K562 (cell line): ENCODE measurements at regions not wholly inside any gene's neighbourhood (a gene's known extent, or its start where the extent isn't known, plus 50 kb on each side); places are given as distances from the start of the nearest gene placed in this dataset.

ENCODE experiments used
- ATAC-seq: fragments of 200-7000 bp; cut with Tn5 transposase; 3 replicates; pipeline ENCODE4 v1.9.1; 2020; ENCODE audit warnings: moderate library complexity
- BruUV-seq: library from RNA; stranded (reverse); fragments of 400-500 nt; replicated peaks from 2 replicates; lab custom pipeline; 2021; lab: Mats Ljungman, UMichigan
- CTCF ChIA-PET: fragments of 300-600 bp; formaldehyde crosslinking; extraction: SDS; loops from one replicate; lab custom pipeline; 2021; ENCODE audit warnings: low intra/inter-chr PET ratio; lab: Yijun Ruan, JAX
- POLR2A ChIA-PET: fragments of 300-600, 350-650 bp; sonication (Branson Sonifier 250); formaldehyde crosslinking; extraction: SDS; loops from one replicate; lab custom pipeline; 2021; ENCODE audit warnings: antibody characterized with exemption, inconsistent platforms; lab: Yijun Ruan, JAX
- DNase-seq, 4 experiments: peaks; one replicate each; pipeline versions ENCODE4 v3.0.0 to v3.0.0-alpha.2; 2011 to 2018; ENCODE audit warnings: low spot score in 3 of 4, mixed read lengths in 3 of 4; ENCODE audit errors: extremely low read depth in 1 of 4
- FAIRE-seq: peaks from 2 replicates; lab custom pipeline; 2011; peaks lifted over from hg19 to GRCh38; lab: Jason Lieb, UNC
- H2AFZ ChIP-seq: 2 replicates; pipeline ENCODE4 v1.6.0; 2011; ENCODE audit warnings: low read depth, low read length, control low read depth, inconsistent platforms
- H3K27ac ChIP-seq: fragments of 200-600 bp; 3 replicates; pipeline ENCODE4 v1.8.0; 2011; ENCODE audit warnings: low read depth, mild to moderate bottlenecking, control low read depth, inconsistent platforms, low read length, moderate library complexity, mixed read lengths; ENCODE audit errors: extremely low read depth
- H3K27me3 ChIP-seq, 2 experiments: fragments of 300-600 bp in 1 of 2; 2 replicates in 1 of 2; 3 replicates in 1 of 2; pipeline versions ENCODE4 v1.6.0 to v1.8.0; 2011; ENCODE audit warnings: inconsistent platforms in 2 of 2, low read length in 2 of 2, mild to moderate bottlenecking in 1 of 2, mixed read lengths in 1 of 2, moderate library complexity in 1 of 2; ENCODE audit not compliant: control insufficient read depth in 2 of 2, insufficient read depth in 2 of 2
- H3K36me3 ChIP-seq: fragments of 300-600 bp; 3 replicates; pipeline ENCODE4 v1.8.0; 2011; ENCODE audit warnings: mild to moderate bottlenecking, low read length, inconsistent platforms; ENCODE audit not compliant: control insufficient read depth, insufficient read depth
- H3K4me1 ChIP-seq, 2 experiments: fragments of 200-600 bp in 1 of 2; replicated peaks in 1 of 2; 2 replicates in 1 of 2; 3 replicates in 1 of 2; pipeline versions ENCODE4 v1.5.1 to v1.8.0; 2011; ENCODE audit warnings: inconsistent platforms in 2 of 2, low read length in 2 of 2, mild to moderate bottlenecking in 1 of 2, mixed read lengths in 1 of 2, moderate library complexity in 1 of 2; ENCODE audit not compliant: control insufficient read depth in 2 of 2, insufficient read depth in 2 of 2
- H3K4me2 ChIP-seq: 2 replicates; pipeline ENCODE4 v1.6.1; 2011; ENCODE audit warnings: low read length, control low read depth, inconsistent platforms, mixed read lengths; ENCODE audit not compliant: insufficient read depth
- H3K4me3 ChIP-seq: fragments of 200-600 bp; sonication (generic), shearing (Covaris generic); 2 replicates; pipeline ENCODE4 v1.5.1; 2016; ENCODE audit warnings: control low read depth, inconsistent platforms
- H3K79me2 ChIP-seq: fragments of 200-600 bp; 3 replicates; pipeline ENCODE4 v1.8.0; 2011; ENCODE audit warnings: low read length, inconsistent platforms; ENCODE audit not compliant: control insufficient read depth, insufficient read depth
- H3K9ac ChIP-seq, 2 experiments: 2 replicates each; pipeline versions ENCODE4 v1.6.0 to v1.6.1; 2011; ENCODE audit warnings: low read depth in 2 of 2, low read length in 2 of 2, control low read depth in 1 of 2, inconsistent platforms in 1 of 2, mild to moderate bottlenecking in 1 of 2, mixed read lengths in 1 of 2; ENCODE audit not compliant: insufficient read depth in 1 of 2
- H3K9me1 ChIP-seq: one replicate; pipeline ENCODE4 v1.6.0; 2011; ENCODE audit warnings: inconsistent platforms, mild to moderate bottlenecking, low read length, moderate library complexity; ENCODE audit not compliant: control insufficient read depth, insufficient read depth
- H3K9me3 ChIP-seq: replicated peaks from 2 replicates; pipeline ENCODE4 v1.5.1; 2011; ENCODE audit warnings: low read depth, low read length, inconsistent platforms; ENCODE audit not compliant: control insufficient read depth, insufficient read depth
- H4K20me1 ChIP-seq: replicated peaks from 2 replicates; pipeline ENCODE4 v1.6.1; 2011; ENCODE audit warnings: low read length, inconsistent platforms, mixed read lengths; ENCODE audit not compliant: control insufficient read depth, insufficient read depth
- BRF2 ChIP-seq: IDR thresholded peaks from 3 replicates; pipeline ENCODE4 v1.6.1; 2011; ENCODE audit warnings: borderline replicate concordance, mild to moderate bottlenecking; ENCODE audit not compliant: insufficient read length, insufficient read depth
- HOMEZ ChIP-seq: fragments of 250-450 bp; sonication (Bioruptor Pico); IDR thresholded peaks from 2 replicates; pipeline ENCODE4 v1.4.0; 2020; ENCODE audit warnings: mild to moderate bottlenecking, moderate library complexity
- MCM3 ChIP-seq: fragments of 450-650 bp; IDR thresholded peaks from 2 replicates; pipeline ENCODE4 v1.6.1; 2016
- MXD1 ChIP-seq: fragments of 250-450 bp; sonication (Bioruptor Pico); IDR thresholded peaks from 2 replicates; pipeline ENCODE4 v1.8.0; 2021; ENCODE audit warnings: borderline replicate concordance, mild to moderate bottlenecking, moderate library complexity; ENCODE audit not compliant: poor library complexity, severe bottlenecking
- SMAD4 ChIP-seq: fragments of 250-450 bp; sonication (Bioruptor Pico); conservative IDR thresholded peaks from 2 replicates; pipeline ENCODE4 v1.8.0; 2021; ENCODE audit warnings: inconsistent platforms, mild to moderate bottlenecking, moderate library complexity
- ZNF398 ChIP-seq: fragments of 250-450 bp; sonication (Bioruptor Pico); IDR thresholded peaks from 2 replicates; pipeline ENCODE4 v1.8.0; 2021; ENCODE audit warnings: moderate library complexity, mild to moderate bottlenecking, inconsistent platforms
- WGBS: fragments of 100-300 bp; shearing (Covaris generic); methylation state at CpG from one replicate; pipeline ENCODE4 v1.1.6; 2016; ENCODE audit warnings: low coverage, mixed read lengths; ENCODE audit not compliant: insufficient coverage; ENCODE audit errors: missing lambda C conversion rate; 5-methylcytosine and 5-hydroxymethylcytosine counted together
- in situ Hi-C: fragments of 300-500 bp; cut with MboI; formaldehyde crosslinking; loops from 4 replicates; pipeline ENCODE4 v1.15.0; 2018; ENCODE audit warnings: inconsistent platforms, mixed read lengths
- intact Hi-C: fragments of 100-400 bp; cut with micrococcal nuclease; formaldehyde crosslinking; loops from 2 replicates; pipeline ENCODE4 v1.14.2; 2022

DNA sequence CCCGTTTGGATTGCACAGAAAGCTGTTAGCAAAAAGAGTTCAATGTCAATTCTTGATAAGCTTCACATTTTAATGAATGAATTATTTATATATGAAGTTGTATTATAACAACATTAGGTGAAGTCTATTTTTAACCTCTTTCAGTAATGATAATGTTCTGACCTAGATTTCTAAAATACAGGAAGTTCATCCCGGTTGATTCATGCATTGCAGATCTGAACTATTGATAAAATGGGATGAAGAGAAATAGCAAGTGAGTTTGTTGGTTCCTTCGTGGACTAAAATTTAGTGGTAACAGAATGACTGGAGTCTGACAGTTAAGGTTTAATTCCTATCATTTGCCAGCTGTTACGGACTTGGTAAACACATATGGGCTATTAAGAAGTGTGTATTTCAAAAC, 180.5 kb downstream of the PCSK1 start:
- POLR2A ChIA-PET, result no interaction called here
- Histone ChIP-seq H3K4me1 (no peaks in the 10 kb centered on the region), H3K4me3 (no peak overlapping the region), H3K9me3 (no peaks in the 10 kb centered on the region), H3K4me2 (no peak overlapping the region), H3K27ac (no peak overlapping the region), H3K79me2 (no peaks in the 10 kb centered on the region), H3K36me3 (no peaks in the 10 kb centered on the region), H4K20me1 (no peaks in the 10 kb centered on the region), H3K27me3 (no peaks in the 10 kb centered on the region), H2AFZ (no peak overlapping the region), H3K9ac (no peak overlapping the region), H3K9me1 (no peaks in the 10 kb centered on the region)
- intact Hi-C loops, result no loop called here
- DNase-seq (no peak), FAIRE-seq (no peak), ATAC-seq (no peak)
- no peak for TF ChIP-seq HOMEZ (CRISPR knock-in tag)
- no peak for TF ChIP-seq MCM3
- in situ Hi-C loops, result no loop called here
- CTCF ChIA-PET, result no interaction called here
- WGBS, result 3% methylated on average over 4 of the region's 4 CpGs
- BruUV-seq, result no TSS peak

- no peak for FAIRE-seq
Observed at GRCh38 chr5:96250782-96251181, 182.3 kb downstream of the PCSK1 start.

More at GRCh38 chr5:96250782-96251181, 182.3 kb downstream of the PCSK1 start:
- no peaks in the 10 kb centered on the region for H3K79me2 ChIP-seq
- in situ Hi-C loops, result no loop called here
- WGBS, result 0% methylated on average over 2 of the region's 2 CpGs
- H3K9ac ChIP-seq, result no peak overlapping the region
- intact Hi-C loops, result no loop called here
- H3K9me3 ChIP-seq, result no peaks in the 10 kb centered on the region
- POLR2A ChIA-PET, result no interaction called here
- no peak overlapping the region for H3K4me3 ChIP-seq
- no peak for ATAC-seq
- CTCF ChIA-PET, result no interaction called here
- H3K9me1 ChIP-seq, result no peaks in the 10 kb centered on the region
- peaks cover 0 to 3% of the 10 kb centered on the region in 2 experiments; a peak in 2 of 5 replicates for H3K27me3 ChIP-seq
- no peaks in the 10 kb centered on the region for H3K4me1 ChIP-seq
- BruUV-seq, result no TSS peak
- H2AFZ ChIP-seq, result no peak overlapping the region
- H3K36me3 ChIP-seq, result no peaks in the 10 kb centered on the region
- no peaks in the 10 kb centered on the region for H4K20me1 ChIP-seq
- H3K4me2 ChIP-seq, result no peak overlapping the region
- no peak for TF ChIP-seq MXD1 (CRISPR knock-in tag)
- TF ChIP-seq BRF2, result no peak
- TF ChIP-seq SMAD4 (CRISPR knock-in tag), result no peak
- TF ChIP-seq ZNF398 (CRISPR knock-in tag), result no peak
- H3K27ac ChIP-seq, result no peak overlapping the region
- DNase-seq, result no peak
